Activated CD8-positive, alpha-beta T cell treated with anti-CD3 and anti-CD28 coated beads for 36 hours (primary cell): ENCODE measurements at regions not wholly inside any gene's neighbourhood (a gene's known extent, or its start where the extent isn't known, plus 50 kb on each side); places are given as distances from the start of the nearest gene placed in this dataset.

Source experiments
- ATAC-seq: fragments of 200-7000 bp; cut with Tn5 transposase; one replicate; pipeline ENCODE4 v1.10.0; 2021; ENCODE audit warnings: mild to moderate bottlenecking, moderate library complexity
- CTCF ChIA-PET: fragments of 350-600 bp; sonication (Branson Sonifier 250); formaldehyde crosslinking; loops from one replicate; lab custom pipeline; 2021; ENCODE audit warnings: antibody characterized with exemption; lab: Charles Lee
- POLR2A ChIA-PET: fragments of 350-600 bp; sonication (Branson Sonifier 250); formaldehyde crosslinking; loops from one replicate; lab custom pipeline; 2021; ENCODE audit warnings: antibody characterized with exemption; lab: Charles Lee
- DNase-seq: peaks from one replicate; pipeline ENCODE4 v3.0.0-alpha.2; 2020
- H3K27ac Mint-ChIP-seq: one replicate; pipeline ENCODE4 v1.8.0; 2021; ENCODE audit warnings: mild to moderate bottlenecking, mixed read lengths
- H3K27me3 Mint-ChIP-seq: one replicate; pipeline ENCODE4 v1.8.0; 2021; ENCODE audit warnings: mixed read lengths
- H3K36me3 Mint-ChIP-seq: one replicate; pipeline ENCODE4 v1.8.0; 2021; ENCODE audit warnings: low read depth, mixed read lengths
- H3K4me1 Mint-ChIP-seq: one replicate; pipeline ENCODE4 v1.8.0; 2021; ENCODE audit warnings: low read depth, mixed read lengths
- H3K4me3 Mint-ChIP-seq: one replicate; pipeline ENCODE4 v1.8.0; 2021; ENCODE audit warnings: mild to moderate bottlenecking, moderate library complexity, mixed read lengths
- H3K9me3 Mint-ChIP-seq: one replicate; pipeline ENCODE4 v1.8.0; 2021; ENCODE audit warnings: mixed read lengths
- CTCF ChIP-seq: fragments of 200-600 bp; IDR thresholded peaks from one replicate; pipeline ENCODE4 v1.8.0; 2022; ENCODE audit warnings: antibody characterized with exemption, mild to moderate bottlenecking
- intact Hi-C: fragments of 100-400 bp; cut with micrococcal nuclease; formaldehyde crosslinking; loops from one replicate; pipeline ENCODE4 v1.10.0; 2022

GRCh38 chr4:52248820-52249219 is 197.7 kb downstream of the SPATA18 start:
- Mint-ChIP-seq H3K27ac (no peak overlapping the region), H3K4me1 (no peaks in the 10 kb centered on the region), H3K27me3 (no peaks in the 10 kb centered on the region), H3K4me3 (no peak overlapping the region), H3K36me3 (no peaks in the 10 kb centered on the region), H3K9me3 (peaks cover 8% of the 10 kb centered on the region)
- intact Hi-C loops, result no loop called here
- no peak for DNase-seq
- ChIA-PET CTCF (no interaction called here), POLR2A (no interaction called here)
- no peak for TF ChIP-seq CTCF
- no peak for ATAC-seq

GRCh38 chr4:52249581-52249980 is 198.5 kb downstream of the SPATA18 start:
- Mint-ChIP-seq H3K4me1 (no peaks in the 10 kb centered on the region), H3K9me3 (peaks cover 8% of the 10 kb centered on the region), H3K27ac (no peak overlapping the region), H3K4me3 (no peak overlapping the region), H3K27me3 (no peaks in the 10 kb centered on the region), H3K36me3 (no peaks in the 10 kb centered on the region)
- DNase-seq, result no peak
- intact Hi-C loops, result no loop called here
- ChIA-PET POLR2A (no interaction called here), CTCF (no interaction called here)
- TF ChIP-seq CTCF, result no peak
- ATAC-seq, result no peak

GRCh38 chr4:52250154-52250553 is 199.1 kb downstream of the SPATA18 start:
- no peaks in the 10 kb centered on the region for H3K36me3 Mint-ChIP-seq
- ATAC-seq, result no peak
- CTCF ChIA-PET, result no interaction called here
- H3K27me3 Mint-ChIP-seq, result no peaks in the 10 kb centered on the region
- H3K4me3 Mint-ChIP-seq, result no peak overlapping the region
- DNase-seq, result no peak
- TF ChIP-seq CTCF, result no peak
- POLR2A ChIA-PET, result no interaction called here
- intact Hi-C loops, result no loop called here
- no peak overlapping the region for H3K27ac Mint-ChIP-seq
- H3K4me1 Mint-ChIP-seq, result no peaks in the 10 kb centered on the region
- H3K9me3 Mint-ChIP-seq, result peaks cover 8% of the 10 kb centered on the region

- no peaks in the 10 kb centered on the region for H3K36me3 Mint-ChIP-seq
- no peak overlapping the region for H3K27ac Mint-ChIP-seq
- intact Hi-C loops, result no loop called here
- CTCF ChIA-PET, result interaction anchor here (1.6 kb wide), 1 partner anchor 12 kb away, joined by 3 read pairs; no protein-coding TSS in a partner anchor
- no peaks in the 10 kb centered on the region for H3K27me3 Mint-ChIP-seq
- DNase-seq (no peak), ATAC-seq (no peak)
- no peaks in the 10 kb centered on the region for H3K4me1 Mint-ChIP-seq
- TF ChIP-seq CTCF, result no peak
- H3K4me3 Mint-ChIP-seq, result no peak overlapping the region
- POLR2A ChIA-PET, result no interaction called here
- H3K9me3 Mint-ChIP-seq, result peaks cover 8% of the 10 kb centered on the region
Measured at GRCh38 chr4:52251864-52252263, 200.8 kb downstream of the SPATA18 start.

GRCh38 chr4:52253025-52253424 is 201.9 kb downstream of the SPATA18 start:
- no peak for TF ChIP-seq CTCF
- Mint-ChIP-seq H3K36me3 (no peaks in the 10 kb centered on the region), H3K9me3 (peaks cover 8% of the 10 kb centered on the region), H3K4me3 (no peak overlapping the region), H3K27ac (no peak overlapping the region), H3K4me1 (no peaks in the 10 kb centered on the region), H3K27me3 (no peaks in the 10 kb centered on the region)
- no peak for DNase-seq
- no peak for ATAC-seq
- intact Hi-C loops, result no loop called here
- ChIA-PET POLR2A (no interaction called here), CTCF (no interaction called here)
